ENCODE measurements at regions not wholly inside any gene's neighbourhood (a gene's known extent, or its start where the extent isn't known, plus 50 kb on each side); places are given as distances from the start of the nearest gene placed in this dataset.

- peak overlapping the region; percentile 93 for H3K4me2 ChIP-seq
- no peak overlapping the region for H3K27ac ChIP-seq (ENCODE audit: low read depth)
- H3K27me3 ChIP-seq (ENCODE audit: insufficient read depth): peaks cover 99% of the 10 kb centered on the region
- Mint-ChIP-seq H3K4me1 (peaks cover 19% of the 10 kb centered on the region), H3K27me3 (ENCODE audit: insufficient read depth, low read depth, poor library complexity) (peaks cover 91% of the 10 kb centered on the region), H3K4me3 (peak overlapping the region; percentile 86), H3K27ac (no peak overlapping the region), H3K9me3 (peaks cover 4% of the 10 kb centered on the region; the same call in 2 of the 3 replicates), H3K36me3 (ENCODE audit: low read depth) (no peaks in the 10 kb centered on the region; the same call in 2 of the 3 replicates)
- peak; percentile 74 for DNase-seq (ENCODE audit: low spot score)
- H3K9me2 ChIP-seq (ENCODE audit: insufficient read depth): no peaks in the 10 kb centered on the region
- peaks cover 30% of the 10 kb centered on the region for H3K4me1 ChIP-seq (ENCODE audit: insufficient read depth)
- peak overlapping the region; percentile 93 for H2AFZ ChIP-seq
- ATAC-seq: peak; percentile 47
- H4K20me1 ChIP-seq (replicated peaks; ENCODE audit: insufficient read depth): peaks cover 23% of the 10 kb centered on the region; the same call in 1 of the 2 replicates
- H3F3A ChIP-seq (replicated peaks; ENCODE audit: low read depth): peaks cover 6% of the 10 kb centered on the region; the same call in 1 of the 2 replicates
- H3K36me3 ChIP-seq (ENCODE audit: insufficient read depth): no peaks in the 10 kb centered on the region
- H3K79me2 ChIP-seq (replicated peaks; ENCODE audit: insufficient read depth): no peaks in the 10 kb centered on the region
- H3K4me3 ChIP-seq: peak overlapping the region; percentile 78
- TF ChIP-seq STAT1 (IDR thresholded peaks at IDR 0.05; ENCODE audit: unreplicated experiment): no peak
- TF ChIP-seq EZH2phosphoT487 (IDR thresholded peaks at IDR 0.05; ENCODE audit: unreplicated experiment): peak; percentile 48
- peak; percentile 97 for TF ChIP-seq EZH2 (IDR thresholded peaks at IDR 0.05; ENCODE audit: low read depth, unreplicated experiment)
- no peak for TF ChIP-seq REST (IDR thresholded peaks at IDR 0.05; ENCODE audit: unreplicated experiment)
Measured at GRCh38 chr6:105993341-105994117, 92.6 kb upstream of the PRDM1 start.

- Histone ChIP-seq H3K9me2 (ENCODE audit: insufficient read depth) (no peaks in the 10 kb centered on the region), H3F3A (replicated peaks; ENCODE audit: low read depth) (peaks cover 6% of the 10 kb centered on the region; the same call in 1 of the 2 replicates), H3K79me2 (replicated peaks; ENCODE audit: insufficient read depth) (no peaks in the 10 kb centered on the region), H3K4me2 (peak overlapping the region; percentile 93), H3K27me3 (ENCODE audit: insufficient read depth) (peaks cover 99% of the 10 kb centered on the region), H3K27ac (ENCODE audit: low read depth) (no peak overlapping the region), H3K36me3 (ENCODE audit: insufficient read depth) (no peaks in the 10 kb centered on the region), H3K4me1 (ENCODE audit: insufficient read depth) (peaks cover 31% of the 10 kb centered on the region), H2AFZ (peak overlapping the region; percentile 97), H3K4me3 (peak overlapping the region; percentile 78), H4K20me1 (replicated peaks; ENCODE audit: insufficient read depth) (peaks cover 20% of the 10 kb centered on the region)
- Mint-ChIP-seq H3K4me3 (peak overlapping the region; percentile 86), H3K36me3 (ENCODE audit: low read depth) (no peaks in the 10 kb centered on the region; the same call in 2 of the 3 replicates), H3K27ac (no peak overlapping the region), H3K9me3 (peaks cover 4% of the 10 kb centered on the region; the same call in 2 of the 3 replicates), H3K27me3 (ENCODE audit: insufficient read depth, low read depth, poor library complexity) (peaks cover 95% of the 10 kb centered on the region), H3K4me1 (peaks cover 19% of the 10 kb centered on the region)
- peak; percentile 88 for DNase-seq (ENCODE audit: low spot score)
- TF ChIP-seq ZNF462 (CRISPR knock-in tag; IDR thresholded peaks at IDR 0.05) (no peak), EZH2 (IDR thresholded peaks at IDR 0.05; ENCODE audit: low read depth, unreplicated experiment) (peak; percentile 65)
- peak; percentile 76 for ATAC-seq
Measured at GRCh38 chr6:105992315-105992961, 93.7 kb upstream of the PRDM1 start.
